Mesodermal cell (in vitro differentiated cells): ENCODE measurements at regions not wholly inside any gene's neighbourhood (a gene's known extent, or its start where the extent isn't known, plus 50 kb on each side); places are given as distances from the start of the nearest gene placed in this dataset.

Experiments
- H3K27ac ChIP-seq: 2 replicates; pipeline ENCODE4 v1.7.0; 2013; ENCODE audit warnings: mild to moderate bottlenecking, low read depth, low read length, moderate library complexity; ENCODE audit not compliant: severe bottlenecking
- H3K36me3 ChIP-seq: 2 replicates; pipeline ENCODE4 v1.7.1; 2013; ENCODE audit warnings: mild to moderate bottlenecking, low read length, moderate library complexity; ENCODE audit not compliant: control insufficient read depth, insufficient read depth
- H3K4me1 ChIP-seq: one replicate; pipeline ENCODE4 v1.7.1; 2013; ENCODE audit warnings: mild to moderate bottlenecking, low read length; ENCODE audit not compliant: insufficient read depth, control insufficient read depth, poor library complexity, severe bottlenecking
- H3K4me3 ChIP-seq: 2 replicates; pipeline ENCODE4 v1.7.0; 2013; ENCODE audit warnings: low read length, control low read depth, mild to moderate bottlenecking; ENCODE audit not compliant: insufficient read depth, poor library complexity, severe bottlenecking; ENCODE audit errors: extremely low read depth
- H3K9me3 ChIP-seq: 2 replicates; pipeline ENCODE4 v1.7.1; 2013; ENCODE audit warnings: mild to moderate bottlenecking, low read length, moderate library complexity; ENCODE audit not compliant: control insufficient read depth
- WGBS, 2 experiments: methylation state at CpG; one replicate each; pipeline ENCODE4 v1.1.5; 2013; ENCODE audit warnings: missing lambda C conversion rate in 2 of 2; ENCODE audit not compliant: insufficient coverage in 2 of 2; 5-methylcytosine and 5-hydroxymethylcytosine counted together

DNA sequence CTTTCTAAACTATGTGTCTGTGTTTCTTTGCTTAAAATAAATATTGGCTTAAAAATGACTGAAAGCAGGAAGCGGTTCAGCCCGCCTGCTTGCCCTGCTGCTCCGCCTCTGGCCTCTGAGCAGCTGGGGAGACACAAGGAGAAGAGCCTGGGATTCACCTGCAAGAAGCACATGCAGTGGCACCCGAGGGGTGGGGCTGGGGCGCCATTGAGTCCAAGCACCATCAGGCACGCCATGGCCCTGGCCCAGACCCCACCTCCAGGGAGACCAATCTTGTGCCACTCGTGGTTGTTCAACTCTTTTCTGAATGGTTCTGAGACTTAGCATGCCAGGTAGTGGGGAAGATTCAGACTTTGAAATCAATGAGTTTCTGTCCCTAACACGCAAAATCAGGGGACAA lies 495.5 kb upstream of the MYT1L start:
- H3K27ac ChIP-seq: no peak overlapping the region
- WGBS, 2 experiments: 88 to 91% methylated on average over 6 to 8 of the region's 8 CpGs
- no peaks in the 10 kb centered on the region for H3K4me1 ChIP-seq

DNA sequence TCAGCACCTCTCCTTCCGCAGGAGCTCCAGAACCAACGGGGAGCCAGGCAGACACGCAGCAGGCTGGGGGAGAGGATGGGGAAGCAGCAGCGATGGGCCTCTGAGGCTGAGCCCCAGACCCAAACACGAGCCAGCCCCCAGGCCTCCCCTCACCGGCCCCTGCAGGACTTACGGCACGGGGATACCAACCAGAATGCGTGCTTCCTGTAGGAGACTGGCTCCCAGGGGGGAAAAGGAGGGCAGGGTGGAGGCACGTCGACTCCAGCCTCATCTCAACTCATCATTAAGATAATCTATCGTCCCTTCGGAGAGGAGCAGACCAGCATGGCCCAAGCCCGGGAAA lies 495.1 kb upstream of the MYT1L start:
- Histone ChIP-seq H3K4me1 (no peaks in the 10 kb centered on the region), H3K4me3 (no peak overlapping the region), H3K36me3 (no peaks in the 10 kb centered on the region), H3K27ac (no peak overlapping the region), H3K9me3 (peaks cover 4% of the 10 kb centered on the region)
- WGBS, 2 experiments: 100% methylated on average over 1 to 5 of the region's 14 CpGs

More for the DNA sequence above, 495.5 kb upstream of the MYT1L start:
- no peaks in the 10 kb centered on the region for H3K9me3 ChIP-seq
- H3K4me3 ChIP-seq: no peak overlapping the region
- no peaks in the 10 kb centered on the region for H3K36me3 ChIP-seq

DNA sequence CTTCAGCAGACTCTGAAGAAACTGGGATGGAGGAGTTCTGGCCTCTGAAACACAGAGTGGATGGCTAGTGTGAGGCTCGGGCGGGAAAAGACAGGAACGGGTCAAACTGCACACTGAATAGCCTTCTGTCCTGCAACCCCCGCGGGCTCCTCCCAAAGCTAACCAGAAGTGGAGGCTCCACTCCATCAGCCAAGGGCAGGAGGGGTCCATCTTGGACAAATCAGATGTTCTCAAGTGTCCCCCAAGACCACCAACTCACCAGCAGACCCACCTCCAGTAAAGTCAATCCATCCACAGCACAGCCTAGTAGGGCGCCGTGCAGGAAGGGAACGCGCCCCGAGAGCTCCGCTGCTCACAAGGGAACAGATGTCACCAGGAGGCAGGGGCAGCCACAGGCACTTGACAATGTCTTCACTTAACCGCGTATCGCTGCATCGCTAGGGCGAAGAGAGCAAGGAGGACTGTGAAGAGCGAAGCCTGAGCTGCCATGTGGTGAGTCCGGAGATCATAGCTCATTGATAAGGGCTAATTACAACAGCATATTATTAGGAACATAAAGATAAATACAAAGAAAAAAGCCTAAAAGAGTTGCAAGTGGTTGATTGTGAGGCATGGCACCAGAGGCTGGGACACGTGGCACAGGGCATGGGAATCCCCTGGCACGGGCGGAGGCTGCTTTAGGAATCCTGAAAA lies 494.6 kb upstream of the MYT1L start:
- 95 to 98% methylated on average over 18 of the region's 21 CpGs for WGBS, 2 experiments

DNA sequence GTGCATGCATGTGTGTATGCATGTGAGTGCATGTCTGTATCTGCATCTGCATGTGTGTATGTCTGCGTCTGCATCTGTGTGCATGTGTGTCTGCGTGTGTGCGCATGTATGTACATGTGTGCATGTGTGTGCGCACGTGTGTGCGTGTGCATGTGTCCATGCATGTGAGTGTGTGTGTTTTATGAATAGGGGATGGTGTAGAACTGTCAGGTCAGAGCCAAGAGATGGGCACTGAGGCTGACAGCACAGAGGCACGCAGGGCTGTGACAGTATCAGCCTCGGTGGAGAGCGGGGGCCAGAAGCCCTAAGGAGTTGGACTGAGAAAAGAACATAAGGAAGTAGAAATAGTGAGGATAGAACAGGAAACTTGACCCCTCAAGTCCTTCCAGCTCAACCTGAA lies 494.0 kb upstream of the MYT1L start:
- Histone ChIP-seq H3K4me3 (no peak overlapping the region), H3K4me1 (no peaks in the 10 kb centered on the region), H3K9me3 (peaks cover 6% of the 10 kb centered on the region), H3K36me3 (no peaks in the 10 kb centered on the region), H3K27ac (no peak overlapping the region)
- WGBS, 2 experiments: 93 to 98% methylated on average over 7 to 9 of the region's 9 CpGs

More for the DNA sequence above, 494.6 kb upstream of the MYT1L start:
- peaks cover 6% of the 10 kb centered on the region for H3K9me3 ChIP-seq
- no peak overlapping the region for H3K27ac ChIP-seq
- H3K36me3 ChIP-seq: no peaks in the 10 kb centered on the region
- H3K4me3 ChIP-seq: no peak overlapping the region
- H3K4me1 ChIP-seq: no peaks in the 10 kb centered on the region

DNA sequence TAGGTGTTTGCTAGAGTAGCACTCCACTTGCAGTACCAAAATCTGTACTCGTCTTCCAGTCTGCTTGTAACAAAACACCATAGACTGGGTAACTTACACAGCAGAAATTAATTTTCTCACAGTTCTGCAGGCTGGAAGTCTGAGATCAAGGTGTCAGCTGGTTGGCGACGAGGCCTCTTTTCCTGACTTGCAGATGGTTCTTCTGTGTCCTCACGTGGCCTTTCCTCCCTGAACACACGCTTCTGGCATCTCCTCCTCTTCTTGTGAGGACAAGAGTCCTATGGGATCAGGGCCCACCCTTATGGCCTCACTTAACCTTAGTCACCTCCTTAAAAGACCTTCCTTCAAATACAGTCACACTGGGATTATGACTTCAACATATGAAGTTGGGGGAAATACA lies 493.5 kb upstream of the MYT1L start:
- 86 to 90% methylated on average over 4 to 5 of the region's 5 CpGs for WGBS, 2 experiments
- H3K4me1 ChIP-seq: no peaks in the 10 kb centered on the region
- H3K27ac ChIP-seq: no peak overlapping the region
- H3K4me3 ChIP-seq: no peak overlapping the region
- no peaks in the 10 kb centered on the region for H3K36me3 ChIP-seq
- peaks cover 6% of the 10 kb centered on the region for H3K9me3 ChIP-seq

DNA sequence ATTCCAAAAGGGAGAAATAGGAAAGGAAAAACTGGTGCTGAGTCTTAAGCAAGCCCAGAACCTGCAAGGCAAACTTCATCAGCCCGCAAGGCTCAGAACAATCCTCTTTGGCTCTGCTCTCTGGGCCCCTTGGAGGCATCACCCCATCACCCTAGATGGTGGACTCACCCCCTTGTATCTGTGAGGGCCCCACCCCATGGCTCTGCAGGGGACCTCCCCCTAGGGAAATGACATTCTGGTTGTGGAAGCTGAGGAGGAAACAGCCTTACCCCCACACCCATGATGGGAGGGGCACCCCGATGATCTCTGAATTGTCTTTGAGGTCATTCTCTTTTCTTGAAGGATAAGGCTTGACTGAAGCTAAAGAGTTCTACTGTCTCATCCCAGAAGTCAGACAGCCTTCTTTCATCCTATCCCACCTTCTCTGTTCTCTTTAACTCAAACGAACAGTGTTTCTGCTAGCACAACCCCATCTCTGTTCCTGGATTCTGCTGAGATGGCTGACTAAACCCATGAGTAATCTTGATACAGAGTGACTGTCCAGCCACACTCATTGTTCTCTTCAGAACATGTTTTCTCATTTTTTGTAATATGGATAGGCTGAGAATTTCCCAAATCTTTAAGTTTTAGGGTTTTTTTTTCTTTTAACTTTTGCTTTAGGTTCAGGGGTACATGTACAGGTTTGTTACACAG lies 492.1 kb upstream of the MYT1L start:
- no peaks in the 10 kb centered on the region for H3K36me3 ChIP-seq
- WGBS, 2 experiments: 39 to 50% methylated on average over 2 to 3 of the region's 3 CpGs
- H3K4me3 ChIP-seq: no peak overlapping the region
- no peak overlapping the region for H3K27ac ChIP-seq
- no peaks in the 10 kb centered on the region for H3K4me1 ChIP-seq
- H3K9me3 ChIP-seq: peaks cover 6% of the 10 kb centered on the region

DNA sequence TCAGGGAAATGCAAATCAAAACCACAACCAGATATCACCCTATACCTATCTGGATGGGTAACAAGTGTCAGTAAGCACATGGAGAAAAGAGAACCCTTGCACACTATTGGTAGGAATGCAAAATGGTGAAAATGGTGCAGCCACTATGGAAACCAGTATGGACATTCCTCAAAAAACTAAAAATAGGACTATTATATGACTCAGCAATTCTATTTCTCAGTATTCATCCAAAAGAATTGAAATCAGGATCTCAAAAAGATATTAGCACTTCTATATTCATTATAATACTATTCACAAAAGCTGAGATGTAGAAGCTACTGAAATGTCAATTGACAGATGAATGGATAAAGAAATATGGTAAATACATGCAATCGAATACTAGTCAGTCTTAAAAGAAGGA lies 491.1 kb upstream of the MYT1L start:
- 100% methylated on average over 1 of the region's 1 CpG for WGBS, 2 experiments
- Histone ChIP-seq H3K27ac (no peak overlapping the region), H3K36me3 (no peaks in the 10 kb centered on the region), H3K4me3 (no peak overlapping the region), H3K4me1 (no peaks in the 10 kb centered on the region), H3K9me3 (peaks cover 6% of the 10 kb centered on the region)

DNA sequence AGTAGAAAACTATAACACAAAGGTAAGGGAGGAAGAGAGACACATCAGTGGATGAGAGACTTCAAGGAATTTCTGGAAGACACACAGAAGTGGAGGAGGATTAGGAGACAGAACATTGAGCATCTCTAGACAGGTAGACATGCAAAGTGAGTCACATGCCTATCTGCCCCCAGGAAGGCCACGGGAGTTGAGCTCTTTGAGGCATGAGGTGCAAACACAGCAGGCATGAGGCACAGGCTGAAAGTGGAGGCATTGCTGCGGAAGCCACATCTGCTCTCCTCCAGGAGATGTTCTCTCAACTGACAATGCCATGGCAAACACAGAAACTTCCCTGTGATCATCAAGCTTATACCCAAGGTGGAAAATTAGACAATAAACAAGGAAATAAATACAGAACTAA lies 481.6 kb upstream of the MYT1L start:
- H3K27ac ChIP-seq: no peak overlapping the region
- no peaks in the 10 kb centered on the region for H3K36me3 ChIP-seq
- no peaks in the 10 kb centered on the region for H3K4me1 ChIP-seq
- WGBS, 2 experiments: 72 to 79% methylated on average over 2 of the region's 2 CpGs
- H3K4me3 ChIP-seq: no peak overlapping the region
- no peaks in the 10 kb centered on the region for H3K9me3 ChIP-seq

DNA sequence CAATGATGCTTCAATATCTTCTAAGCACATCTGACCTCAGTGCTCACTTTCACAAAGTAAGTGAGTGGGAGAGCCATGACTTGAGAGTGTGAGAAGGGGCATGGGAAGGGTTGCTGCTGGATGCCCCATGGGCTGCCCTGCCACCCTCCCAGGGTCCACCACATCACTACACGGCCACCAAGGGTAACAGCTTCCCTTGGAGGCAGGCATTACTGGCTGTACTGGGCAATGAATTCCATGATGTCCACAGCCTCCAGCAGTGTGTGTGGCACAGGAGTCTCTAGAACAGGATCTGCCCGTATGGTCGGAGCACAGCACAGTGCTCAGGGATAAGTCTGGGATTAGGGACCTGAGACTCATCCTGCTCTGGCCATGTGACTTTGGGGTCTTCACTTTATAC lies 481.0 kb upstream of the MYT1L start:
- WGBS, 2 experiments: 0 to 89% methylated on average over 1 to 2 of the region's 3 CpGs
- no peaks in the 10 kb centered on the region for H3K36me3 ChIP-seq
- no peak overlapping the region for H3K27ac ChIP-seq
- H3K9me3 ChIP-seq: no peaks in the 10 kb centered on the region
- no peak overlapping the region for H3K4me3 ChIP-seq
- H3K4me1 ChIP-seq: no peaks in the 10 kb centered on the region

DNA sequence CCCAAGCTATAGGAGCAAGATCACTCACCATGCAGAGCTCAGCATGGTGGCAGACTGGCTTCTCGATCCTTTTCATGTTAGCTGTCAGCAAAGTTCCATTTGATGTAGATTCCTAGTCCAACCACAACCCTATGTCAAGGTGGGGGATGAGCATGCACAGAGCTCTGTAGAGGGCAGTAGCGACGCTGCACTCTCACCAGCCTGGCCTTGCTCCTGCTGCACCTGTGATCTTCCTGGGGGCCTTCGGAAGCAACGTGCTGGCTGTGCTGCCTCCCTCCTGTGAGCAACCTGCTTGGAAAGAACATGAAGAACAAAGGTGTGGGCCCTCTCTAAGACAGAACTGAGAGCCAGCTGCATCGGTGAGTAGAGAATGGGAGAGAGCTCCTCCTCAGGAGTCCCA lies 479.4 kb upstream of the MYT1L start:
- WGBS, 2 experiments: 67 to 72% methylated on average over 3 to 5 of the region's 6 CpGs
- H3K36me3 ChIP-seq: no peaks in the 10 kb centered on the region
- no peak overlapping the region for H3K4me3 ChIP-seq

DNA sequence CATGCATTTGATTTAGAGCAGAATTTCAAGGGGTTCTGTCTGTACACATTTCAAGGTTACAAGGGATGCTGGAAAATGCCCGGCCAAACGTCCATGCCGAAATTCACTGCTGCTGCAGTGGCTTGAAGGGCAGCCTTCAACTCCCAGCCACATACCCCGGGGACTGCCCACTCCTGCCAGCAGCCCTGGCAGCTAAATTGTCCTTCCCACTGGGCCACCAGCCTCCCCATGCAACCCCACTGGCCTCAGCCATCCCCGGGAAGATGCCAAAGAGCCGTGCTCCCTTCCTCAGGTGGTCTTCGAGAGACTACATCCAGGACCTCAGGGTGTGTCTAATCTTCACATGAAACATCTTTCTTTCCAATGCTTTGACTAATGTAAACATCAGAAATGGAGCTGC lies 478.7 kb upstream of the MYT1L start:
- WGBS, 2 experiments: 85 to 91% methylated on average over 7 of the region's 7 CpGs
- Histone ChIP-seq H3K27ac (no peak overlapping the region), H3K4me1 (no peaks in the 10 kb centered on the region), H3K36me3 (no peaks in the 10 kb centered on the region), H3K9me3 (no peaks in the 10 kb centered on the region), H3K4me3 (no peak overlapping the region)

More for the DNA sequence above, 479.4 kb upstream of the MYT1L start:
- no peak overlapping the region for H3K27ac ChIP-seq
- H3K9me3 ChIP-seq: no peaks in the 10 kb centered on the region
- no peaks in the 10 kb centered on the region for H3K4me1 ChIP-seq
